ENCODE measurements at regions not wholly inside any gene's neighbourhood (a gene's known extent, or its start where the extent isn't known, plus 50 kb on each side); places are given as distances from the start of the nearest gene placed in this dataset.

DNA sequence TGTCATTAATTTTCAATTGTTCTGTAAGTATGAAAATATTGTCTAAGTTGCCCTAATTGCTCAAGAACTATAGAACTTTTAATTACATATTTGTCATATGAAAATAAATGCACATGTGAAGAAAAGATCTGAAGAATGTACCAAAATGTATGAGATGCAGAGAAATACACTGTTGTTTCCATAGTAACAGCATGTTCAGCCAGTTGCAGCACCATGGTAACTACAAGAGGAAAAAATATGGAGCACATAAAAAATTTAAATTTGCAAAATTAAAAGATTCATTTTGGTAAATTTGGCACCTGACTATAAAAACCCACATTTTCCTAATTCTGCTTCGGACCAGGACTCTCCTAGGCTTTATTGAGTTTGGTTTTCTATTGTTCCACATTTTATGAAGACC, 1170.0 kb upstream of the MIR17HG start:
- Mint-ChIP-seq H3K27me3 (no peaks in the 10 kb centered on the region), H3K36me3 (ENCODE audit: low read depth) (no peaks in the 10 kb centered on the region), H3K4me1 (no peaks in the 10 kb centered on the region), H3K27ac (no peak overlapping the region), H3K9me3 (peaks cover 3% of the 10 kb centered on the region), H3K4me3 (no peak overlapping the region)
- DNase-seq: no peak
- intact Hi-C loops (cut with micrococcal nuclease): no loop called here
- TF ChIP-seq, protein P1, sequence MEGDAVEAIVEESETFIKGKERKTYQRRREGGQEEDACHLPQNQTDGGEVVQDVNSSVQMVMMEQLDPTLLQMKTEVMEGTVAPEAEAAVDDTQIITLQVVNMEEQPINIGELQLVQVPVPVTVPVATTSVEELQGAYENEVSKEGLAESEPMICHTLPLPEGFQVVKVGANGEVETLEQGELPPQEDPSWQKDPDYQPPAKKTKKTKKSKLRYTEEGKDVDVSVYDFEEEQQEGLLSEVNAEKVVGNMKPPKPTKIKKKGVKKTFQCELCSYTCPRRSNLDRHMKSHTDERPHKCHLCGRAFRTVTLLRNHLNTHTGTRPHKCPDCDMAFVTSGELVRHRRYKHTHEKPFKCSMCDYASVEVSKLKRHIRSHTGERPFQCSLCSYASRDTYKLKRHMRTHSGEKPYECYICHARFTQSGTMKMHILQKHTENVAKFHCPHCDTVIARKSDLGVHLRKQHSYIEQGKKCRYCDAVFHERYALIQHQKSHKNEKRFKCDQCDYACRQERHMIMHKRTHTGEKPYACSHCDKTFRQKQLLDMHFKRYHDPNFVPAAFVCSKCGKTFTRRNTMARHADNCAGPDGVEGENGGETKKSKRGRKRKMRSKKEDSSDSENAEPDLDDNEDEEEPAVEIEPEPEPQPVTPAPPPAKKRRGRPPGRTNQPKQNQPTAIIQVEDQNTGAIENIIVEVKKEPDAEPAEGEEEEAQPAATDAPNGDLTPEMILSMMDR (IDR thresholded peaks at IDR 0.05): no peak
- no peak for ATAC-seq (ENCODE audit: low read depth)
- POLR2A ChIA-PET: no interaction called here
- CTCF ChIA-PET: no interaction called here

DNA sequence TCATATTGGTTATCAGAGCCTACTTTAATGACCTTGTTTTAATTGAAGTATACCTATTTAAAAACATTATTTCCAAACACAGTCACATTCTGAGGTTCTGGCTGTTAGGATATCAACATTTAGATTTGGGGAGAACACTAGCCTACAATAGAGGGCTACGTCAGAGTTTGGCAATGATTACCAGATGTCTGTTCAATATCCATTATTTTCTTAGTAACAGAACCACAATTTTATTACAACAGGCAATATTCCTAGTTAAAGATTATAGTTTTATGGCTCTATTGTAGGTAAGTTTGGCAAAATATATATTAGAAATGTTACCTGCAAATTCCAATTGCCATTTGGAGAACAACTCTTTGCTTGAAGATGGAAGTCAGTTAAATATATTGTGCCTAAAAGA, 1163.1 kb upstream of the MIR17HG start:
- H3K9me3 Mint-ChIP-seq: peaks cover 3% of the 10 kb centered on the region
- TF ChIP-seq, protein P1 (IDR thresholded peaks at IDR 0.05): no peak
- no peak for DNase-seq
- no peak overlapping the region for H3K4me3 Mint-ChIP-seq
- intact Hi-C loops (cut with micrococcal nuclease): no loop called here
- H3K36me3 Mint-ChIP-seq (ENCODE audit: low read depth): no peaks in the 10 kb centered on the region
- H3K27ac Mint-ChIP-seq: no peak overlapping the region
- ATAC-seq (ENCODE audit: low read depth): no peak
- H3K27me3 Mint-ChIP-seq: no peaks in the 10 kb centered on the region
- POLR2A ChIA-PET: no interaction called here
- CTCF ChIA-PET: no interaction called here
- no peaks in the 10 kb centered on the region for H3K4me1 Mint-ChIP-seq

DNA sequence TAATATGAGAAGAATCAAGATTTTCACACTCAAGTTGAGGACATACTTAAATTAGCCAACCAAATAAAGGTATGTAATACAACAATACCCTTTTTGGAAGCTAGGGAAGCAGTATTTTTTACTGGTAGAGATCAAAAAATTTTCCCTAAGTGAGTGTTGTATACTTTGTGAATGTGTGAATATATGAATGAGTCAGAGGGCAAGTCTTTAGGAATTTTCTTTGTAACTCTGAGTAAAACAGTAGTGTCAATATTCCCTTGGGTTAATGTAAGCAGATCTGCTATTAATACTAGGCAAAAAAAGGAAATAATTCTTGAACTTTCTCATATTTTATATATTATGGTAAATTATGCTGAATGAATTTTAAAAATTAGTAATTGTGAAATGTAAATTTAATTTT, 1161.8 kb upstream of the MIR17HG start:
- TF ChIP-seq, protein P1 (IDR thresholded peaks at IDR 0.05): no peak
- intact Hi-C loops (cut with micrococcal nuclease): no loop called here
- Mint-ChIP-seq H3K27me3 (no peaks in the 10 kb centered on the region), H3K4me3 (no peak overlapping the region), H3K27ac (no peak overlapping the region), H3K4me1 (no peaks in the 10 kb centered on the region), H3K36me3 (ENCODE audit: low read depth) (no peaks in the 10 kb centered on the region), H3K9me3 (peaks cover 3% of the 10 kb centered on the region)
- ChIA-PET POLR2A (no interaction called here), CTCF (no interaction called here)
- no peak for ATAC-seq (ENCODE audit: low read depth)
- DNase-seq: no peak

DNA sequence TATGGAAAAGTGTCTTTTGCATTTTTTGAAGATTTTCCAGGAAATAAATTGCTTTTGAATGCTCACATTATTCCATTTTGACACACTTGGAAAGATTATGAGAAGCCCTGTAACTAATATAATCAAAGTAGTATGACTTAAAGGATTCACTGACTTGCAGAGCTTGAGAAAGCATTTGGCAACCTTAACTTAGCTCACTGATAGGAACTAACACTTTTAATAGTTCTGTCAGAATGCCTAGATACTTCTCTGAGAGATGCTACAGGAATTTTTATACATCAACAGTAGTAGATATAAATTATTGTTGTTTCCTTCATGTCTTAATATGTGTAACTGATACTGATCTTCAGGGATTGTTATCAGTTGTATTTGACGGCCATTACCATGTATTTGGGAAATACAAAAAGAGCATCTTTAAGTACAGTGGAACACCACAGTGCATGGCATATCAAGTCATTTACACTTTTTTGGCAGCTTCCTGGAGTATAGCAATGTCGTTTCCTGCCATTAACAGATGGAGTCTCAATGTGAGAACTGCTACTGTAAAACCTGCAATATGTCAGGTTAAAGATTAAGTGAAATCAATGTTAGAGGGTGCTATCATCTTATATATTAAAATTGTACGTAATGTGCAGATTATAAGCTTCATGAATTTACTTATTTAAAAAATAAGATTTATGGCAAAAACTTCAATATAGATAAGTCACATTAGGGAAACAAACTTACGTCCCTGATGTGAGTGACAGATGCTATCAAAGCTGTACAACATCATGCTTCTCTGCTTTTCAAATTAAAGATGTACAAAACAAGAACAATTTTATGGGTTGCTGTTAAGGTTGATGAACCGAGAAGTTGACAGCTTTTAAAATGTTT, 1159.8 kb upstream of the MIR17HG start:
- intact Hi-C loops (cut with micrococcal nuclease): no loop called here
- no peak for DNase-seq
- POLR2A ChIA-PET: no interaction called here
- CTCF ChIA-PET: no interaction called here
- no peak for ATAC-seq (ENCODE audit: low read depth)
- H3K36me3 Mint-ChIP-seq (ENCODE audit: low read depth): no peaks in the 10 kb centered on the region
- H3K27ac Mint-ChIP-seq: no peak overlapping the region
- no peaks in the 10 kb centered on the region for H3K4me1 Mint-ChIP-seq
- H3K27me3 Mint-ChIP-seq: no peaks in the 10 kb centered on the region
- TF ChIP-seq, protein P1 (IDR thresholded peaks at IDR 0.05): no peak
- peaks cover 6% of the 10 kb centered on the region for H3K9me3 Mint-ChIP-seq
- H3K4me3 Mint-ChIP-seq: no peak overlapping the region

DNA sequence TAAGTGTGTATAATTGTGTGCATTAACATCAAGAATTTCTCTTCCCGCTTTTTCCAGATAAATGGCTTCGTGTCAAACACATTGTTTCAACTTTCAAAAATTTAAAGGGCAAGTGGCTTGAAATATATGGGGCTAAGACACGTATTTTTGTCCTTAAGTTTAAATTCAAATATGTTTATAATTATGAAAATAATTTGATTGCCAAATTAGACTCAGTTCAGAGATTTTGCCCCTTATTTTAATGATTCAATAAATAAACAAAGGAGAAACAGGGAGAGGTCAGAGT, 1159.2 kb upstream of the MIR17HG start:
- POLR2A ChIA-PET: no interaction called here
- DNase-seq: no peak
- Mint-ChIP-seq H3K4me1 (no peaks in the 10 kb centered on the region), H3K27me3 (no peaks in the 10 kb centered on the region), H3K27ac (no peak overlapping the region), H3K4me3 (no peak overlapping the region), H3K36me3 (ENCODE audit: low read depth) (no peaks in the 10 kb centered on the region), H3K9me3 (peaks cover 6% of the 10 kb centered on the region)
- intact Hi-C loops (cut with micrococcal nuclease): no loop called here
- ATAC-seq (ENCODE audit: low read depth): no peak
- TF ChIP-seq, protein P1 (IDR thresholded peaks at IDR 0.05): no peak
- CTCF ChIA-PET: no interaction called here
